WERI-Rb-1 (cell line): ENCODE measurements at regions not wholly inside any gene's neighbourhood (a gene's known extent, or its start where the extent isn't known, plus 50 kb on each side); places are given as distances from the start of the nearest gene placed in this dataset.

Experiments used
- DNase-seq: peaks from one replicate; pipeline ENCODE4 v3.0.0-alpha.2; 2020
- H3K27ac ChIP-seq: fragments of 250-450 bp; sonication (Bioruptor Pico); 2 replicates; pipeline ENCODE4 v1.5.1; 2020; ENCODE audit warnings: mild to moderate bottlenecking, moderate library complexity
- H3K27me3 ChIP-seq: fragments of 250-450 bp; sonication (Bioruptor Pico); 2 replicates; pipeline ENCODE4 v1.5.1; 2021; ENCODE audit warnings: mild to moderate bottlenecking, low read depth, moderate library complexity; ENCODE audit not compliant: insufficient read depth, severe bottlenecking
- H3K36me3 ChIP-seq: fragments of 250-450 bp; sonication (Bioruptor Pico); 2 replicates; pipeline ENCODE4 v1.5.1; 2020; ENCODE audit warnings: mild to moderate bottlenecking, moderate library complexity
- H3K4me3 ChIP-seq: 2 replicates; pipeline ENCODE4 v1.5.1; 2011; ENCODE audit warnings: low read depth, mild to moderate bottlenecking, control low read depth, low read length
- H3K9me3 ChIP-seq: fragments of 250-450 bp; sonication (Bioruptor Pico); 2 replicates; pipeline ENCODE4 v1.5.1; 2021; ENCODE audit warnings: mild to moderate bottlenecking, moderate library complexity; ENCODE audit not compliant: severe bottlenecking
- CTCF ChIP-seq: IDR thresholded peaks from 2 replicates; pipeline ENCODE4 v1.5.1; 2011; ENCODE audit warnings: low read depth, mild to moderate bottlenecking, control low read depth, inconsistent platforms, low read length

GRCh38 chr11:64476881-64477280 lies 78.9 kb upstream of the SLC22A11 start:
- Histone ChIP-seq H3K27me3 (no peaks in the 10 kb centered on the region), H3K4me3 (no peak overlapping the region), H3K9me3 (no peaks in the 10 kb centered on the region), H3K27ac (no peak overlapping the region), H3K36me3 (no peaks in the 10 kb centered on the region)
- TF ChIP-seq CTCF, result no peak
- no peak for DNase-seq

GRCh38 chr11:64477675-64478074 lies 78.1 kb upstream of the SLC22A11 start:
- H3K27ac ChIP-seq, result no peak overlapping the region
- DNase-seq, result no peak
- no peak for TF ChIP-seq CTCF
- H3K4me3 ChIP-seq, result no peak overlapping the region
- no peaks in the 10 kb centered on the region for H3K9me3 ChIP-seq
- H3K27me3 ChIP-seq, result no peaks in the 10 kb centered on the region
- no peaks in the 10 kb centered on the region for H3K36me3 ChIP-seq

GRCh38 chr11:64482588-64482987 lies 73.2 kb upstream of the SLC22A11 start:
- Histone ChIP-seq H3K9me3 (no peaks in the 10 kb centered on the region), H3K27me3 (no peaks in the 10 kb centered on the region), H3K36me3 (no peaks in the 10 kb centered on the region), H3K27ac (no peak overlapping the region), H3K4me3 (no peak overlapping the region)
- DNase-seq, result no peak
- TF ChIP-seq CTCF, result no peak

- Histone ChIP-seq H3K36me3 (no peaks in the 10 kb centered on the region), H3K27me3 (no peaks in the 10 kb centered on the region), H3K9me3 (no peaks in the 10 kb centered on the region), H3K27ac (no peak overlapping the region), H3K4me3 (no peak overlapping the region)
- DNase-seq, result no peak
- no peak for TF ChIP-seq CTCF
Observed at GRCh38 chr11:64484191-64485022, 71.3 kb upstream of the SLC22A11 start.

- Histone ChIP-seq H3K27me3 (no peaks in the 10 kb centered on the region), H3K9me3 (no peaks in the 10 kb centered on the region), H3K4me3 (no peak overlapping the region), H3K36me3 (no peaks in the 10 kb centered on the region), H3K27ac (no peak overlapping the region)
- no peak for TF ChIP-seq CTCF
- DNase-seq, result no peak
Observed at GRCh38 chr11:64485074-64485473, 70.7 kb upstream of the SLC22A11 start.
